ENCODE measurements at regions not wholly inside any gene's neighbourhood (a gene's known extent, or its start where the extent isn't known, plus 50 kb on each side); places are given as distances from the start of the nearest gene placed in this dataset.

DNA sequence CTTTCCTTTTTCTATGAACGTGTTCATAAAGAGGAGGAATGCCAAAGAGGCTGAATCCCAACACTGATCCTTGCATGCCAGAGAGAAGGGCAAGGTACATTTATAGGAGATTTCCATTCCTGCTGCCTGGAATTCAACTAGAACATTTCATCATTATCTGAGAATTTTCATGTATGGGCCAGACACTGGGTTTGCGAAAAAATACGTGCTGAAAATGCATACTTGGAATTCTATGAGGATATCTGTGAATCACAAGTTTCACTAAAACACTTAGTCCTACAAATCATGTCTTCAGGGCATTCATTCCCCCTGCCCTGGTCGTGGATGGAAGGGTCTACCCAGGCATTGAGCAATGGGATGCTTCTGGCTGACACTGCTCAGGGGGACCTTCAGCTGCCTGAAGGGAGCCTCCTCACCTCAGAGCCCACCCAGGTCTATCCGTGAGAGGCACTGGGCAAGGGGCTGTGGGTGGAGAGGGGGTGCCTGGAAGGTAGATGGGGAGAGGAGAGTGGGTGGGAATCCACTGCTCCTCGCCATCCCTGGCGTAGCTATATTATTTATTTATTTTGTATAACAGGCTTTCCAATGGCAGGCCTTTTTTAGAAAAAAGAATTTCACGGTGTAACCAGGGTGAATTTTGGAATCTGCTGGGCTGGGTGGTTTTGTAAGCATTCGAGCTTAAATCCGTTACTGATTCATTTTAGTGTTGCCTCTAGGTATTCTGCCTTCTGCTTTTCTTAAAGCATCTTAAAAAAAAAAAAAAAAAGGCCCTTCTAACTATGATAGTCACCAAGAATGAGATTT, 560.6 kb upstream of the ID2 start:
- no CpG with 5 or more reads among the region's 10 CpGs for WGBS (ENCODE audit: extremely low coverage, insufficient read length, low lambda C conversion rate)
- H2BK20ac ChIP-seq (ENCODE audit: low read depth, low read length, poor library complexity, severe bottlenecking), result no peak overlapping the region
- no peak overlapping the region for H3K4ac ChIP-seq (ENCODE audit: low read depth, low read length)
- H4K8ac ChIP-seq (replicated peaks; ENCODE audit: insufficient read length, low read depth, low read length), result no peak overlapping the region
- H2AK5ac ChIP-seq (ENCODE audit: insufficient read length, low read length), result no peak overlapping the region
- no peaks in the 10 kb centered on the region for H3K27me3 ChIP-seq (ENCODE audit: insufficient read depth, low read length)
- no peak overlapping the region for H2BK120ac ChIP-seq (ENCODE audit: low read depth, low read length, poor library complexity, severe bottlenecking)
- no peak overlapping the region for H2BK15ac ChIP-seq (ENCODE audit: low read depth, low read length)
- H4K5ac ChIP-seq (ENCODE audit: insufficient read length, low read depth, low read length), result no peak overlapping the region
- DNase-seq, result no peak
- no peaks in the 10 kb centered on the region for H3K79me1 ChIP-seq (ENCODE audit: insufficient read depth, low read depth, low read length, poor library complexity, severe bottlenecking)
- Mint-ChIP-seq H3K27me3 (ENCODE audit: low read depth) (peaks cover 2% of the 10 kb centered on the region; the same call in 1 of the 2 replicates), H3K4me1 (peaks cover 7 to 8% of the 10 kb centered on the region in 2 experiments; a peak in 3 of 4 replicates), H3K36me3 (ENCODE audit: insufficient read depth in 1 of 3, low read depth in 3 of 3) (no peaks in the 10 kb centered on the region), H3K4me3 (no peak overlapping the region), H3K9me3 (no peaks in the 10 kb centered on the region), H3K27ac (no peak overlapping the region)
- H3K9me3 ChIP-seq (ENCODE audit: control insufficient read depth, low read depth, low read length), result no peaks in the 10 kb centered on the region
- H3K9ac ChIP-seq (ENCODE audit: extremely low read depth, insufficient read length, low read length), result no peak overlapping the region
- H2BK12ac ChIP-seq (ENCODE audit: insufficient read length, low read depth, low read length), result no peak overlapping the region
- no peaks in the 10 kb centered on the region for H3K23me2 ChIP-seq (ENCODE audit: insufficient read length, low read depth, low read length, poor library complexity, severe bottlenecking)
- peaks cover 3% of the 10 kb centered on the region for H4K20me1 ChIP-seq (ENCODE audit: control insufficient read depth, insufficient read depth, insufficient read length)
- H2BK5ac ChIP-seq (ENCODE audit: insufficient read length, low read length), result no peak overlapping the region
- no peak overlapping the region for H3K56ac ChIP-seq (ENCODE audit: insufficient read length, low read depth, low read length)
- TF ChIP-seq, protein P1, sequence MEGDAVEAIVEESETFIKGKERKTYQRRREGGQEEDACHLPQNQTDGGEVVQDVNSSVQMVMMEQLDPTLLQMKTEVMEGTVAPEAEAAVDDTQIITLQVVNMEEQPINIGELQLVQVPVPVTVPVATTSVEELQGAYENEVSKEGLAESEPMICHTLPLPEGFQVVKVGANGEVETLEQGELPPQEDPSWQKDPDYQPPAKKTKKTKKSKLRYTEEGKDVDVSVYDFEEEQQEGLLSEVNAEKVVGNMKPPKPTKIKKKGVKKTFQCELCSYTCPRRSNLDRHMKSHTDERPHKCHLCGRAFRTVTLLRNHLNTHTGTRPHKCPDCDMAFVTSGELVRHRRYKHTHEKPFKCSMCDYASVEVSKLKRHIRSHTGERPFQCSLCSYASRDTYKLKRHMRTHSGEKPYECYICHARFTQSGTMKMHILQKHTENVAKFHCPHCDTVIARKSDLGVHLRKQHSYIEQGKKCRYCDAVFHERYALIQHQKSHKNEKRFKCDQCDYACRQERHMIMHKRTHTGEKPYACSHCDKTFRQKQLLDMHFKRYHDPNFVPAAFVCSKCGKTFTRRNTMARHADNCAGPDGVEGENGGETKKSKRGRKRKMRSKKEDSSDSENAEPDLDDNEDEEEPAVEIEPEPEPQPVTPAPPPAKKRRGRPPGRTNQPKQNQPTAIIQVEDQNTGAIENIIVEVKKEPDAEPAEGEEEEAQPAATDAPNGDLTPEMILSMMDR (conservative IDR thresholded peaks at IDR 0.05), result no peak
- no peak overlapping the region for H4K91ac ChIP-seq (ENCODE audit: insufficient read length, low read depth, low read length)
- no peak overlapping the region for H3K14ac ChIP-seq (ENCODE audit: insufficient read depth, low read length)
- no peak overlapping the region for H3K4me2 ChIP-seq (ENCODE audit: insufficient read depth, insufficient read length, low read length)
- H3K23ac ChIP-seq (ENCODE audit: insufficient read length, low read depth, low read length), result no peak overlapping the region
- H3T11ph ChIP-seq (ENCODE audit: low read length), result no peak overlapping the region
- H3K4me1 ChIP-seq (ENCODE audit: insufficient read depth, low read length), result no peaks in the 10 kb centered on the region; the same call in 1 of the 2 replicates
- H3K27ac ChIP-seq (ENCODE audit: insufficient read length, low read depth, low read length), result no peak overlapping the region
- H2AFZ ChIP-seq (ENCODE audit: low read length), result no peak overlapping the region
- H3K18ac ChIP-seq (ENCODE audit: insufficient read length, low read depth, low read length), result no peak overlapping the region
- no peaks in the 10 kb centered on the region for H3K79me2 ChIP-seq (ENCODE audit: insufficient read depth, low read length)

Measured in H9 (cell line).